Hematopoietic multipotent progenitor cell treated with erythropoietin and hydrocortisone succinate and interleukin-3 and kit ligand, for 4 days (in vitro differentiated cells): ENCODE measurements at regions not wholly inside any gene's neighbourhood (a gene's known extent, or its start where the extent isn't known, plus 50 kb on each side); places are given as distances from the start of the nearest gene placed in this dataset.
"Not testable (repeated sequence)": the region's sequence is repeated elsewhere in the genome, so short reads cannot be mapped to it uniquely, and the experiment has no call there.

Source experiments
- DNase-seq: peaks from one replicate; pipeline ENCODE4 v3.0.0-alpha.2; 2015

DNA sequence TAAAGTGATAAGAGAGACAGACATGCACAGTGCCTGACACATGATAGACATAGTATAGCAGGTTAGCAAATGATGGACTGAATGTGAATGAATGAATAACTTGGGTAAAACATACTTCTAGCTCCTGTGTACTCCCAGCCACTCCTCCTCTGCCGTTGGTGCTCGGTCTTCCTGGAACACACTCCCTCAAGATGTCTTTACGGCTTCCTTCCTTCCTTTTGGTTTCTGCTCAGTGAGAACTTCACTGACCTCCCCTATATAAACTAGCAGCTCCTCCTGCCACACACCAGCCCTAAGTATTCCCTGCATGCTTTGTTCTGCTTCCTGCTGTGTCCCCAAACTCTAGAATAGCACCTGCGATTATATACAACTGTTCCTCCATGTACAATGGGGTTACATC lies 50.2 kb downstream of the RAD54L2 start:
- peak; percentile 49 for DNase-seq

DNA sequence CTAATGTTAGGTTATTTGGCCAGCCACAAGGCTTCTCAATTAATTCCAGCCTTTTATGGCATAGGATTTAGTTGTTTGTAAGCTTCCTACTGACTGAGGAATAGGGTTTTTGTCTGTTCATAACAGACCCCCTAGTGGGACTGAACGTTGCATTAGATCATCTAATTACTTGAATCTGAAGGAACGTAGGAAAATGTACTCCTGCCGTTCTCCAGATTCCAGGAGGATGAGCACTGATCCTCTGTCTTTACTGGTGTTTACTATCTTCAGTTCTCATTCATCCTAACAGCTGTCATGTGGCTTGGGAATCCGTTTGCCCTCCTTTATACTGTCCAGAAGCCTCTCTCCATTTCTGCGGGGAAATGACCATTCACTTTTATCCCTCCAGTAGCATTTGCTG lies 52.7 kb downstream of the RAD54L2 start:
- DNase-seq = no peak

DNA sequence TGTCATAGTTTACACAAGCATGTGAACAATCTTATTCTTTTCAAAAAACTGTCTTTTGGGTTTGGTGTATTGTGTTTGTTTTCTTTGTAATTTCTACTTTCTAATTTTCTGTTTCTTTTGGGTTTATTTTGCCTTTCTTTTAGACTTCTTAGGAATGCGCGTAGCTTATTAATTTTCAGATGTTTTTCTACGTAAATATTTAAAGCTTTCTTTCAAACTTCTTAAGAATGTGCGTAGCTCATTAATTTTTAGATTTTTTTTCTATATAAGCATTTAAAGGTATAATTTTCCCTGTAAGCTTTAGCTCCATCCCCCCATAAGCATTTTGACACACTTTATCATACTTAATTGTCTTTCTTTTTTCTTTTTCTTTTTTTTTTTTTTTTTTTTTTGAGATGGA lies 55.2 kb downstream of the RAD54L2 start:
- DNase-seq = no peak

DNA sequence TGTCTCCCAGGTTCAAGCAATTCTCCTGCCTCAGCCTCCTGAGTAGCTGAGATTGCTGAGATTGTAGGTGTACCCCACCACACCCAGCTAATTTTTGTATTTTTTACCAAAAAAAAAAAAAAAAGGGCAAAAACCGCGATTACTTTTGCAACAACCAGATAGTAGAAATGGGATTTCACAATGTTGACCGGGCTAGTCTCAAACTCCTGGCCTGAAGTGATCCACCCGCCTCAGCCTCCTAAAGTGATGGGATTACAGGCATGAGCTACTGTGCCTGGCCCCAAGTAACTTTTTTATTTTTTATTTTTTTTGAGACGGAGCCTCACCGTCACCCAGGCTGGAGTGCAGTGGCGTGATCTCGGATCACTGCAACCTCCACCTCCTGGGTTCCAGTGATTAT lies 61.1 kb downstream of the RAD54L2 start:
- not testable (repeated sequence) for DNase-seq

DNA sequence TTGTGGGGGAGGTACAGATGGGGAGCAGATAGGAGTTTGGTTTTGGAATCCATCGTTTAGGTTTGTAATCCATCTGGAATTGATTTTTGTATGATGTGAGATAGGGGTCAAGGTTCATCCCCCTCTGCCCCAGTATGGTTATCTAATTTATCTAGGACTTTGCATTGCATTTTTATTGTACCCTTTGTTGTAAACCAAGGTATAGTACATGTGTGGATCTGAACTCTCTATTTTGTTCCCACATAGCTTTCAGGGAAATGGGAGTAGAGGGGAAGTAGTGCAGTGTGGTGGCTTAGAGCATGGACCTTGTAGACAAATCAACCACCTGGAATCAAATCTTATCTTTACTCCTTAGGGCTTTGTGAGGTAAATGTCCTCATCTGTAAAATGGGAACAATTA lies 65.7 kb downstream of the RAD54L2 start:
- no peak for DNase-seq

DNA sequence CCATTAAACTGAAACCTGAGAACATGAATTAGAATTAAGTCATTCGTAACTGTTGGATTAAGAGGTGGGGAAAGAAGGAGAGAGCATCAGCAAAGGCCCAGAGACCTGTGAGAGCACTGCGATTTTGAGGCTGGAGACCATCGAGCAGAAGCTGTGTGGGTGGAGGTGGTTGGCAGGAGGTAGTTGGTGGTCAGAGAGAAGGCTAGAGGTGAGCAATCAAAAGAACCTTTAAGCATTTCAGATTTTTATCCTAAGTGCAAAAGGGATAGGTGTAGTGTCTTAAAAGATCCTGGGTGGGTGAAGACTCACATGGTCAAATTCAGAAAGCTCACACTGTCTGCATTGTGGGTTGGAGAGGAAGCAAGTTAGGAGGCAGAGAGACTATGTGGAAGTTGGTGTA lies 65.1 kb upstream of the TEX264 start:
- no peak for DNase-seq

DNA sequence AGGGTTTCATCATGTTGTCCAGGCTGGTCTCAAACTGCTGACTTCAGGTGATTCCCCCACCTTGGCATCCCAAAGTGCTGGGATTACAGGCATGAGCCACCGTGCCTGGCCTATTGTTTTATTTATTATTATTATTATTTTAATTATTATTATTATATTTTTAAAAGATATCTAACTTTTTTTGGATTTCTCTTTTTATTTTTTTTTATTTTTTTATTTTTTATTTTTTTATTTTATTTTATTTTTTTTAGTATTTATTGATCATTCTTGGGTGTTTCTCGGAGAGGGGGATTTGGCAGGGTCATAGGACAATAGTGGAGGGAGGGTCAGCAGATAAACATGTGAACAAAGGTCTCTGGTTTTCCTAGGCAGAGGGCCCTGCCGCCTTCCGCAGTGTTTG lies 64.2 kb upstream of the TEX264 start:
- not testable (repeated sequence) for DNase-seq

DNA sequence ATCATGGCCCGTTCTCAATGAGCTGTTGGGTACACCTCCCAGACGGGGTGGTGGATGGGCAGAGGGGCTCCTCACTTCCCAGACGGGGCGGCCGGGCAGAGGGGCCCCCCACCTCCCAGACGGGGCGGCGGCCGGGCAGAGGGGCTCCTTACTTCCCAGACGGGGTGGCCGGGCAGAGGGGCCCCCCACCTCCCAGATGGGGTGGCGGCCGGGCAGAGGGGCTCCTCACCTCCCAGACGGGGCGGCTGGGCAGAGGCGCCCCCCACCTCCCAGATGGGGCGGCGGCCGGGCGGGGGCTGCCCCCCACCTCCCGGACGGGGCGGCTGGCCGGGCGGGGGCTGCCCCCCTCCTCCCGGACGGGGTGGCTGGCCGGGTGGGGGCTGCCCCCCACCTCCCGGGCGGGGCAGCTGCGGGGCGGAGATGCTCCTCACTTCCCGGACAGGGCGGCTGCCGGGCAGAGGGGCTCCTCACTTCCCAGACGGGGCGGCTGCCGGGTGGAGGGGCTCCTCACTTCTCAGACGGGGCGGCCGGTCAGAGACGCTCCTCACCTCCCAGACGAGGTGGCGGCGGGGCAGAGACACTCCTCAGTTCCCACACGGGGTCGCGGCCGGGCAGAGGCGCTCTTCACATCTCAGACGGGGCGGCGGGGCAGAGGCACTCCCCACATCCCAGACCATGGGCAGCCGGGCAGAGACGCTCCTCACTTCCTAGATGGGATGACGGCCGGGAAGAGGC lies 63.3 kb upstream of the TEX264 start:
- not testable (repeated sequence) for DNase-seq

DNA sequence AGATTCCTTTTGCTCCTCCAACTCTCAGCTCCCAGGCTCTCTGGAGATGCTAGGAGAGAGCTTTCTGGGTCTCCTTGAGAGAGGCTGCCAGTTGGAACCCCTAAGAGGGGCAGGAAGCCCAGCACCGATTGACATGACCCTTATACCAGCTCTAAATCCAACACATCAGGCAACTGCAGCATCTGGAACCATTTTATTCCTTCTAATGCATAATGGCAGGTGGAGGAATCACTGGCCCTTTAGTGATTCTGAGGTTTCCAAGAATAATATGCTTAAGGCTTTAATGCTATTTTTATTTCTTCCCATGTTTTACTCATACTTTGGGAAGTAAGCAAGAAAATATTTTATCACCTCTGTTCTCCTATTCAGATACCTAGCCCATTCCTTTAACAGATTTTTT lies 60.3 kb upstream of the TEX264 start:
- no peak for DNase-seq

DNA sequence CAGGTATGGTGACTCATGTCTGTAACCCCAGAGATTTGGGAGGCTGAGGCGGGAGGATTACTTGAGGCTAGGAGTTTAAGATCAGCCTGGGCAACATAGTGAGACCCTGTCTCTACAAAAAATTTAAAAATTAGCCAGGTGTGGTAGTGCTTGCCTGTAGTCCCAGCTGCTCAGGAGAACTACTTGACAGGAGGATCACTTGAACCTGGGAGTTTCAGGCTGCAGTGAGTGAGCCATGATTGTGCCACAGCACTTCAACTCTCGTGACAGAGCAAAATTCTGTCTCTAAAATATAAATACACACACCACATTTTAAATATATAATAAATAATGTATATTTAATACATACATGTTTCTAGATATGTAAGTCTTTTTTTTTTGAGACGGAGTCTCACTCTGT lies 53.5 kb upstream of the TEX264 start:
- DNase-seq = no peak

DNA sequence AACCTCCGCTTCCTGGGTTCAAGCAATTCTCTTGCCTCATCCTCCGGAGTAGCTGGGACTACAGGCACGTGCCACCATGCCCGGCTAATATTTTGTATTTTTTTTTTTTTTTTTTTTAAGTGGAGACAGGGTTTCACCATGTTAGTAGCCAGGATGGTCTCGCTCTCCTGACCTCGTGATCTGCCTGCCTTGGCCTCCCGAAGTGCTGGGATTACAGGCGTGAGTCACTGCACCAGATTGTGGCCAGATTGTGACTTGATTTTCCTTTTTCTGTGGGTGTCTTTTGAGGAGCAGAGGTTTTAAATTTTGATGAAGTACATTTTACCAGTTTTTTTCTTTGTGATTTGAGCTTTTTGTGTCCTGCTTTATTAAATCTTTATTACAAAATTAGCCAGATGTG lies 53.0 kb upstream of the TEX264 start:
- DNase-seq = not testable (repeated sequence)

DNA sequence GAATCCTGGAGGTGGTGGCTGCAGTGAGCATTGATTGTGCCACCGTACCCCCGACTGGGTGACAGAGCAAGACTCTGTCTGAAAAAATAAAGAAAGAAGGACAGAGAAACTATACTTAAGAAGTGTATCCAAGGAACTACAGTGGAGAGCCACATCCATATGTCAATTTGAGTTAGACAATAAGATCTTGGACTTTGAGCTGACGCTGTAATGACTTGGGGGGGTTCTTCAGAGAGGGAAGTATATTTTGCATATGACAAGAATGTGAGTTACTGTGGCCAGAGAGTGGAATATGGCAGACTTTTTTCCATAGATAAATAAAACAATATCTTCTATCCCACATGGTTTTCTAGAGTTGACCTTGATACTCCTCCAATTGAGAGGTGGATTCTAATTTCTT lies 52.6 kb upstream of the TEX264 start:
- no peak for DNase-seq

DNA sequence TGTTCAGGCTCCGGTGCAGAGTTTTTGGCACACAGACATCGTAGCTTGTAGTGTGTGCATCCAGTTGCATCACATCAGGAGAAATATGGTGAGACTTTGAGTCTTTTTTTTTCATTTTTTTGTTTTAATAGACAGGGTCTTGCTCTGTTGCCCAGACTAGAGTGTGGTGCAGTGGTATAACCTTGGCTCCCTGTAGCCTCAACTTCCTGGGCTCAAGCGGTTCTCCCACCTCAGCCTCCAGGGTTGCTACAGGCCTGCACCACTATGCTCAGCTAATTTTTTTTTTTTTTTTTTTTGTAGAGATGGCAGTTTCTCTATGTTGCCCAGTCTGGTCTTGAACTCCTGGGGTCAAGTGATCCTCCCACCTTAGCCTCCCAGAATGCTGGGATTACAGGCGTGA lies 51.1 kb upstream of the TEX264 start:
- no peak for DNase-seq

DNA sequence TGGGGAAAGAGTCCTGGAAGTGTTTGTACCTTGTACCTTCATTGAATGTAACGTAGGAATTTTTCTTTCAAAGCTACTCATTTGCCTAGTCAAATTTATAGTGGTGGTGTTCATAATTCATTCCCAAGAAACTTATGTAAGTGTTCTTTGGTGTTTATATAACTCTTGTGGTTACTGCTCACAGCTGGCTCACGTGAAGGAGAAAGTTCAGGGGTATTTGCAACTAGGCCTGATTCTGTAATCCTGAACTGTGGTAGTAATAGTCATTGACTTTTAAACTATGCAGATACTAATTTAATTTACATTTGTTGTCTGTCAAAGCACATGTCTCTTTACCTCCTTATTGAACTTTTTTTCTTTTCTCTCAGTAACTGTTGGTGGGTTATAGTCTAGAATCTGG lies 50.5 kb upstream of the TEX264 start:
- DNase-seq = peak; percentile 39

DNA sequence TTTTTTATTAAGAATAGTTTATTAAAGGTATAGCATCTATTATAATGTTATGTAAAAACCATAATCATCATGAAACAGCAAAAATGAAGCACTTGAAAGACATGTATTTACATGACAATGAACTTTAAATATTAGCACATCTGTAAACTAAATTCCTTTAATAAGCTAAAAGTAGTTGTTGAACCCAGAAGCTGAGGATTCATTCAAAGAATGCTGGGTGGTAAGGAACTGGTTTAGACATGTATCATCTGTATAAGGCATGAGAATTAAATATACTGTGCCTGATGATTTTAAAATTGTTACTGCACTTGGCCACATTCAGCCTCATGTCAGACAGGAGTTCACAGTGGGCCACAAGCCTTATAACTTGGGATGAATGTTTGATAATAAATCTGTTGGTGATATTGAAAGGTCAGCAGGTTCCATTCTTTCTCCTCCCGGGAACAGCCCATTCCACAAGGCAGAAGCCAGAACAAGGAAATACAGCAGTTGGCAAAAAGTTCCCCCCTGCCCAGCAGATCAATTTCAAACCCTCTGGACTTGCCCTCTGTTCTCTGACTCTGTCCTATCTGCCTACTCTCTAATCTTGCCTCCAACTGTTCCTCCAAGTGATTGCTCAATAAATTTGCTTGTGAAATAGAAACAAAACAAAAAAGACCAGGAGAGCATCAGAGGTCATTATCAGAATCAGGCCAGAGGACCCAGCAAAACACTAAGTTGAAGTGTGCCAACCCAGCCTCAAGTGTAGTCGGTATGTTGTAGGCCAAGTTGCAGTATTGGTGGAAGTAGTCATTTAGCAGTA lies 49.8 kb upstream of the TEX264 start:
- DNase-seq = peak; percentile 61
